ENCODE measurements at regions not wholly inside any gene's neighbourhood (a gene's known extent, or its start where the extent isn't known, plus 50 kb on each side); places are given as distances from the start of the nearest gene placed in this dataset.

- DNase-seq (no peak), ATAC-seq (no peak)
- intact Hi-C loops (cut with DNase I) = no loop called here
Observed at GRCh38 chr4:153034681-153035080, 98.6 kb downstream of the FHDC1 start.

GRCh38 chr4:153036931-153037482 is 100.9 kb downstream of the FHDC1 start:
- DNase-seq = no peak
- intact Hi-C loops (cut with DNase I) = no loop called here
- no peak for ATAC-seq

- intact Hi-C loops (cut with DNase I) = no loop called here
- no peak for ATAC-seq
- no peak for DNase-seq
Observed at GRCh38 chr4:153038623-153039311, 102.6 kb downstream of the FHDC1 start.

- ATAC-seq (no peak), DNase-seq (no peak)
- intact Hi-C loops (cut with DNase I) = no loop called here
Observed at GRCh38 chr4:153039542-153040185, 103.5 kb downstream of the FHDC1 start.

GRCh38 chr4:153040677-153041076 is 104.6 kb downstream of the FHDC1 start:
- ATAC-seq (no peak), DNase-seq (no peak)
- intact Hi-C loops (cut with DNase I) = no loop called here

GRCh38 chr4:153044036-153044435 is 107.9 kb downstream of the FHDC1 start:
- DNase-seq (no peak), ATAC-seq (no peak)
- intact Hi-C loops (cut with DNase I) = no loop called here

- ATAC-seq = no peak
- intact Hi-C loops (cut with DNase I) = no loop called here
- DNase-seq = no peak
Observed at GRCh38 chr4:153045111-153045982, 109.2 kb downstream of the FHDC1 start.

GRCh38 chr4:153058671-153059060 is 122.5 kb downstream of the FHDC1 start:
- DNase-seq (no peak), ATAC-seq (no peak)
- intact Hi-C loops (cut with DNase I) = no loop called here

GRCh38 chr4:153060196-153060595 is 124.1 kb downstream of the FHDC1 start:
- no peak for DNase-seq
- intact Hi-C loops (cut with DNase I) = no loop called here
- no peak for ATAC-seq

- intact Hi-C loops (cut with DNase I) = no loop called here
- no peak for DNase-seq
- ATAC-seq = no peak
Observed at GRCh38 chr4:153061971-153062370, 125.8 kb downstream of the FHDC1 start.

- no peak for ATAC-seq
- no peak for DNase-seq
- intact Hi-C loops (cut with DNase I) = no loop called here
Observed at GRCh38 chr4:153062652-153063168, 126.6 kb downstream of the FHDC1 start.

- ATAC-seq (no peak), DNase-seq (no peak)
- intact Hi-C loops (cut with DNase I) = no loop called here
Observed at GRCh38 chr4:153063490-153063889, 127.4 kb downstream of the FHDC1 start.

- ATAC-seq (no peak), DNase-seq (no peak)
- intact Hi-C loops (cut with DNase I) = no loop called here
Observed at GRCh38 chr4:153064571-153064970, 128.4 kb downstream of the FHDC1 start.

- intact Hi-C loops (cut with DNase I) = no loop called here
- DNase-seq (no peak), ATAC-seq (no peak)
Observed at GRCh38 chr4:153065276-153065675, 129.2 kb downstream of the FHDC1 start.

GRCh38 chr4:153067376-153067775 is 131.3 kb downstream of the FHDC1 start:
- intact Hi-C loops (cut with DNase I) = no loop called here
- DNase-seq (no peak), ATAC-seq (no peak)

GRCh38 chr4:153068751-153069150 is 132.6 kb downstream of the FHDC1 start:
- intact Hi-C loops (cut with DNase I) = no loop called here
- ATAC-seq (no peak), DNase-seq (no peak)

GRCh38 chr4:153071958-153072598 is 132.2 kb upstream of the TRIM2 start:
- intact Hi-C loops (cut with DNase I) = no loop called here
- ATAC-seq (no peak), DNase-seq (no peak)

GRCh38 chr4:153072661-153073060 is 131.6 kb upstream of the TRIM2 start:
- intact Hi-C loops (cut with DNase I) = no loop called here
- ATAC-seq (no peak), DNase-seq (no peak)

- ATAC-seq (no peak), DNase-seq (no peak)
- intact Hi-C loops (cut with DNase I) = no loop called here
Observed at GRCh38 chr4:153074486-153074885, 129.8 kb upstream of the TRIM2 start.

All from left cardiac atrium (tissue), 4 donors.